ENCODE measurements at regions not wholly inside any gene's neighbourhood (a gene's known extent, or its start where the extent isn't known, plus 50 kb on each side); places are given as distances from the start of the nearest gene placed in this dataset.

DNA sequence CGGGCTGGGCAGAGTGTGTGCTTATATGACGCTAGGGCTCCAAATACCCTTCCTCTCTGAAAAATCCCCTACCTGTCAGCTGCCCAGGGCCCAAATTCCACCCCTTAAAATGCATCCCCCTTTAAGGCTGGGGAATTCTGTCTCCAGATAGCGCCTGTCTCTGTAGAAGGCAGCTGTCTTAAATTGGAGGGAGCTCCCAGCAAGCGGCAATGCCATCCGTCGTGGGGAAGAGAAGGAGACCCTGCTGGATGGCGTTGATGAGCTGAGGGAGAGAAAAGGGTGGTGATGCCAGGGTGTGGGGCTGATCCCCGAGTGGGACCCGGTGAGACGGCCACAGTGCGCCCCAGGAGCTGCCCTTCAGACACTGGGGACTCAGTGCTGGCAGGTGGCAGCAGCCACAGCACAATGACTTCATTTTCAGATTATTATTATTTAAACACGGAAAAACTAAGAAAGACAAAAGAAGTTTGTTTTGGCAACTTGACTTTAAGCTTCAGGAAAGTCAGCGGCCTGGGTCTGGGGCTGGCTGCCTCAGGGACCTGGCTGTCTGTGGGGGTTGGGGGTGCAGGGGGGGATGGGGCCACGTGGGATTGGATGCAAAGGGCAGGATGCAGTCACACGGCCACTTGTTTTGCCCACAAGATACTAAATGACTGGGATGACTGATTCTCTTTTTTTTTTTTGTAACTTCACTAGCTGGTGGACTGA lies 152.8 kb downstream of the TFCP2L1 start:
- TF ChIP-seq, protein P1, sequence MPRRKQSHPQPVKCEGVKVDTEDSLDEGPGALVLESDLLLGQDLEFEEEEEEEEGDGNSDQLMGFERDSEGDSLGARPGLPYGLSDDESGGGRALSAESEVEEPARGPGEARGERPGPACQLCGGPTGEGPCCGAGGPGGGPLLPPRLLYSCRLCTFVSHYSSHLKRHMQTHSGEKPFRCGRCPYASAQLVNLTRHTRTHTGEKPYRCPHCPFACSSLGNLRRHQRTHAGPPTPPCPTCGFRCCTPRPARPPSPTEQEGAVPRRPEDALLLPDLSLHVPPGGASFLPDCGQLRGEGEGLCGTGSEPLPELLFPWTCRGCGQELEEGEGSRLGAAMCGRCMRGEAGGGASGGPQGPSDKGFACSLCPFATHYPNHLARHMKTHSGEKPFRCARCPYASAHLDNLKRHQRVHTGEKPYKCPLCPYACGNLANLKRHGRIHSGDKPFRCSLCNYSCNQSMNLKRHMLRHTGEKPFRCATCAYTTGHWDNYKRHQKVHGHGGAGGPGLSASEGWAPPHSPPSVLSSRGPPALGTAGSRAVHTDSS (CRISPR knock-in tag; conservative IDR thresholded peaks at IDR 0.05), result no peak
- TF ChIP-seq YEATS4 (CRISPR knock-in tag; IDR thresholded peaks at IDR 0.05; ENCODE audit: borderline replicate concordance), result no peak

Measured in HepG2 (cell line).